HG03432 (cell line): ENCODE measurements at regions not wholly inside any gene's neighbourhood (a gene's known extent, or its start where the extent isn't known, plus 50 kb on each side); places are given as distances from the start of the nearest gene placed in this dataset.
"Not testable (repeated sequence)": the region's sequence is repeated elsewhere in the genome, so short reads cannot be mapped to it uniquely, and the experiment has no call there.

Source experiments
- ATAC-seq: cut with Tn5 transposase; IDR thresholded peaks from one replicate; pipeline ENCODE4 v1.9.1; 2021; ENCODE audit warnings: mild to moderate bottlenecking, moderate library complexity; ENCODE audit not compliant: unreplicated experiment

GRCh38 chr10:128571071-128571470 is 444.8 kb upstream of the MKI67 start:
- ATAC-seq = no peak

GRCh38 chr10:128571745-128572144 is 445.5 kb upstream of the MKI67 start:
- ATAC-seq = no peak

- no peak for ATAC-seq
Measured at GRCh38 chr10:128572696-128573095, 446.5 kb upstream of the MKI67 start.

DNA sequence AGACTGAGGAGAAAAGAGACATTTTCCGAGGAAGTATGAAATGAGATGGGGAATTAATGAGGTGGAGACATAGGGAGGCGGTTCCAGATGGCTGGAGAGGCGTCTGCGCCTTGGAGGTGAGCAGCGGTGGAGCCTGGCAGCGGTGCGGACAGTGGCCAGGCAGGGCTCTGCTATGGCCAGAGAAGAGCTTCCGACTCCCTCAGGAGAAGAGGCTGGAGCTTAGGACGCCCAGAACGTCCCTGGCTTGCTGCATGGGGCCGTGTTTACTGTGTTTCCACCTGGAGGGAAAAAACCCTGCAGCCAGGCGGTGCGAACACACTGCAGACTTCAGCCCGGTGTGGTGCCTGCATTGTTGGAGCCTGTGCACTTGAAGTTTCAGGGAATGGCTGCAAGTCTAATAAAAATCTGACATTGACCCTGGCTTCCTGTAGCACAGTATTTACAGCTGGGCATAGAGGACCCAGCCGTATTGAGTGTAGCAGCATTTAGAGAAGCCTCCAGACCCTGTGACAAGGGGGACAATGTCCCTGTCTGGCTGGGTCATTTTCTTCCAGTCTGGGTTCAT is 447.1 kb upstream of the MKI67 start:
- no peak for ATAC-seq

- no peak for ATAC-seq
Measured at GRCh38 chr10:128573986-128574385, 447.8 kb upstream of the MKI67 start.

GRCh38 chr10:128574581-128575210 is 448.5 kb upstream of the MKI67 start:
- ATAC-seq = no peak

GRCh38 chr10:128575761-128576160 is 449.5 kb upstream of the MKI67 start:
- ATAC-seq = no peak

DNA sequence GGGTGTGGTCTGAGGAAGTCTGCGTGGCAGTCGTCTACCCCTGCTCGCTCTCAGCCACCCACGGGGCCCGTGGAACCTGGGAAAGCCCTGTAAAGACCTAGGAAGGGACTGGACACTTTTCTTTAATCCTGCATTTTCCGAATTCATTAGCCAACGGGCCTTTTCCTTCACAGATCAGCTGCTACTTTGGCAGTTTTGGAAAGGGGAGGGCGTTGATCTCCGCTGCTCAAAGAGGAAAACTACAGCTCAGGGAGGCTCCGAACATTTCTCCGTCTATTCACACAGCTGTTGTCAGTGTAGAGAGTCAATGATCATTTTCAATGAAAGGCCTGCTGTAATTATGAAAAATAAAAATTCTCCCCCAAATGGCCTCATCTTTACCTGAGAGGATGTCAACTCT is 450.1 kb upstream of the MKI67 start:
- no peak for ATAC-seq

DNA sequence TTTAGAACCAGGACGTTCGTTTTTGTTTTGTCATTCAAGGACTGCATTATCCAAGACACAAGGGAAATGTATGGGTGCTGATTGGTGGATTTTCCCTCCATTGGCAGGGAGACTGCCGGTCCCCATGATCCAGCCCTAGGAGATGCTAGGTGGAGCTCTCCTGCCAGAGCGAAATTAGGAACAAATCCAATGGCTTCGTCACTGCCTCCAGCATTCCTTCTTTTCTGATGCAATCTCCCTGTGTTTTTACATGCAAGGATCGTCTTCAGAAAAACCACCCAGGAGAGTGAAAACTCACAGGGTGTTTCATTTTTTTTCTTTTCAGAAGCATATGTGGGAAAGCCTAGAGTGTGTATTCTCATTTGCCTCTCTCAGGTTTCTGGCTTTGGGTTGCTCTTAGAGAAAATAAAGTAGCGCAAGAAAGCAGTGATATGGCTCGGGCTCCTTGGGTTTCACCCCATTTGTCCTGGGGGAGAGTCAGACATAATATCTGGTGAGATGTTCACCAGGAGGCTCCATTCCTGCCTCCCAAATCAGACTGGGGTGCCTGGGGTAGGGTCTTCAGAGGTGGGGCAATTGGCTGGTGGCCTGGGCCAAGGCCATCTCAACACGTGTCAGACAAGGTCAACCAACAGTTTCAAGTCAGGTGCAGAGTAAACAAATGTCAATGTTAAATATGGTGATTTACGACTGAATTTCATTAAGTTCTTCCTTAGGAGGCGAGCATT is 450.9 kb upstream of the MKI67 start:
- ATAC-seq = no peak

DNA sequence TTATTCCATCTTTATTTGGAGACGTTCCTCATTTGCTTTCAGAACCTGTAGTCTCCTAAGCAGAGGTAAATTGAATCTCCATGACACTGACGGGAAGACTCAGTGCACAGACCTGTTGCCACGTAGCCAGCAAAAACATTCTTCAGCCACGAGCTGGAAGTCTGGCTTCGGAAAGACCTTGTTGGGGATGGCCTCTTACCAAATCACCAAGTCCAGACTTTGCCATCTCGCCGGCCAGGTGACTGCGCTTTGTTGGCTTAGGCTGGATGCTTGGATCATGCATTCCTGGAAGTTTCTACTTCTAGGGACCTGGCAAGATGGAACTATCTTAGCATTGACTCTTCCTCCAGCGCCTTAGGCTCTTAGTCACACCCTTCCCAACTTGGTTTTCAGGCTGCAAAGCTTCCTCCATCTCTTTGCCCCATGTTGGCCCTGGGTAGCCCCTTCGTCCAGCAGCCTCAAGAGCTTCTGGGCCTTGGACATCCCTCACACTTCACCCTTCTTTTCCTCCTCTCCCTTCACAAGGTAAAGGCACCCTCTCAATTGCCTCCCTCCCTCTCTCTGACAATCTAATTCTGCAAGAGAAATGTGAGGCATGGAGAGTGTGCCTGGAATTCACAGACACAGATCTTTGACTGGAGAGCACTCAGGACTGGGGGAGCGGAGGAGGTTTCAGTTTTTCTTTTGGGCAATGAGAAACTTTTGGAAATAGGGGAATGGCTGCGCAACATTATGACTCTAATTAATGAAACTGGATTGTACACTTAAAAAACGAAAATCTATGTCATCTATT is 451.9 kb upstream of the MKI67 start:
- no peak for ATAC-seq

DNA sequence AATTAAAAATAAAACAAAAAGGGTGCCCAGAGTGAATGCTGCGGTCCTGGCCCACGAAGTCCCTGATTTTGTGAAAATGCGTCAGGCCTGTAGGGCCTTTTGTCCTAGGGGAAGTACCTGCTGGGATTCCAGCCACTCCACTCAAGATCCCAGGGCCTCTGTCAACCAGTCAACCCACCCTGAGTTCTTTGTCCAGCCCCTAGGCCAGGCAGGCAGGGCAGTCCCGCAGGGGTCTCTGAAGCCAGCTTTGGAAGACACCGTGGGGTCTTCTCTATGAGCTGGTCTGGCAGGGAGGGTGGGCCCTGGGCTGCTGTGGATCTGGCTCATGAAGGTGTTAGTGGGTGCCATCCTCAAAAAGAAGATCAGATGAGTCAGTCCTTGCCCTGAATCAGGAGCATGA is 452.5 kb upstream of the MKI67 start:
- no peak for ATAC-seq

GRCh38 chr10:128579280-128579865 is 453.1 kb upstream of the MKI67 start:
- ATAC-seq = no peak

- no peak for ATAC-seq
Measured at GRCh38 chr10:128579901-128580300, 453.7 kb upstream of the MKI67 start.

DNA sequence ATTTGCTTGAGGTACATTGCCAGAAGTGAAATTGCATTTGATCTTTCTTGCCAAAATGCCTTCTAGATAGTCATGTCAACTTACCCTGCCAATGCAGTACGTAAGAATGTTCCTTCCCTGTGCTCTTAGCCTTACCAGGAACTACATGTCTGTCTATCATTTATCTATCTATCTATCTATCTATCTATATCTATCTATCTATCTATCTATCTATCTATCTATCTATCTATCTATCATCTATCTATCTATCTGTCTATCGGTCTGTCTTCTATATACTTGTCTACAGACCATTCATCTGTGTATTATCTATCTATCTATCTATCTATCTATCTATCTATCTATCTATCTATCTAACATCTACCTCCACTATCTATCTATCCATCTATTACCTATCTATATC is 456.9 kb upstream of the MKI67 start:
- ATAC-seq = not testable (repeated sequence)

GRCh38 chr10:128586599-128586998 is 460.4 kb upstream of the MKI67 start:
- ATAC-seq = not testable (repeated sequence)

- no peak for ATAC-seq
Measured at GRCh38 chr10:128587689-128588088, 461.5 kb upstream of the MKI67 start.

DNA sequence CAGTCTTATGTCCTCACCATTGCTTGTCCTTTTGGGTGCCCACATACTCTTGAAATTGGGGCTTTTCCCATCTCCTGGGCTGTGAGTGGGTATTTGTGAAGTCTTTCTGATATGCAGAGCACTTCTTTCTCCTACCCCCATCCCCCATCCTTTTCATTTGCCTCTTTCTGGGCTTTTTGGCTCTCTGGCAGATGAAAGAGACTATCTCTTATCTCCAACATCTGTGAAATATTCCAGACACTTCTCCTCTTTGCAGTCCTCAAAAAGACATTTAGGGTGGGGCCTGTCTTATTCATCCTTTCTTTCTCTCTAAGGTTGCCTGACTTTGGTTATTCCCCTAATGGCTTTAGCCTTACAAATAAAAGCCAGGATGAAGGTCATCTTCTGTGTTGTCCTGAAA is 462.2 kb upstream of the MKI67 start:
- ATAC-seq = no peak

- ATAC-seq = no peak
Measured at GRCh38 chr10:128594688-128595087, 468.5 kb upstream of the MKI67 start.

DNA sequence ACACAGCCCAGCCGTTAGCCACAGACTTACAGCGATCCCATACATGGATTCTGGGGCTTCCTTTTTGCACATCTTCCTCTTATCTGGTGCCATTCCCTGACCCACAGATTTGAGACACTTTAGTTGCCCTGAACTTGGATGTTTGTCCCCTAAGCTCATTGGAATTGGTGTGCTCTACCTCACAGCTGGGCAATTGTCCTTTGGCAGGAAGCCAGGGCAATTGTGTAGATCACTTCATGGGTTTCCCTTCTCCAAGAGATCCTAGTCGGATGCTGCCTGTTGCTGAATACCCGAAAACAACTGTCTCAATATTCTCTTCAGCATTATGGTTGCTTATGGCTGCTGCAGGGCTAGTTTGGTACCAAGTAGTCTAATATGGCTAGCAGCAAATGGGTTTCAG is 470.7 kb upstream of the MKI67 start:
- ATAC-seq = no peak

DNA sequence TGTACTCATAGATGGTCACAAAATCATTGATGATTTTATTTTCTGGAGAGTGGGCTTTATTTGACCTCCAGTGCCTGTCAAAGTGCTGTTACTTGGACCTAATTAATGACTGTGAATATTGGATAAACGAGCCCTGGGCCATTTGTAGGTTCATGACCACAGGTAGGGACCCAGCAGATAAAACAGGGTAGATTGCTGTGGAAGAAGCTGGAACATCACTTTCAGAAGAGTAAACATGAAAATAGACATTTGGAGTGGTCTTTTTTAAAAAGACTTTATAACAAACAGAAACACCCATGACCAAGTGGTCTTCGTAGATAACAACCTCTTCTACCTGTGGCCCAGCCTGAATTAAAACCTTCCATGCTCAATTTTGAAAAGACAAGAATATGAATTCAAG is 472.8 kb upstream of the MKI67 start:
- no peak for ATAC-seq

GRCh38 chr10:128599538-128599937 is 473.3 kb upstream of the MKI67 start:
- no peak for ATAC-seq
